IMR-90 (cell line): ENCODE measurements at regions not wholly inside any gene's neighbourhood (a gene's known extent, or its start where the extent isn't known, plus 50 kb on each side); places are given as distances from the start of the nearest gene placed in this dataset.

Experiments used
- ATAC-seq: fragments of 200-7000 bp; cut with Tn5 transposase; 2 replicates; pipeline ENCODE4 v1.9.1; 2020; ENCODE audit warnings: low read depth, mild to moderate bottlenecking, moderate library complexity
- BruUV-seq: library from RNA; stranded (reverse); fragments of 400-500 nt; replicated peaks from 2 replicates; lab custom pipeline; 2021; lab: Mats Ljungman, UMichigan
- CTCF ChIA-PET: fragments of 300-600 bp; formaldehyde crosslinking; extraction: SDS; loops from one replicate; lab custom pipeline; 2021; ENCODE audit warnings: antibody characterized with exemption; lab: Yijun Ruan, JAX
- POLR2A ChIA-PET: fragments of 300-600 bp; sonication (Branson Sonifier 250); formaldehyde crosslinking; loops from one replicate; lab custom pipeline; 2022; ENCODE audit warnings: antibody characterized with exemption; ENCODE audit not compliant: unreplicated experiment; lab: Charles Lee
- DNase-seq: peaks from one replicate; pipeline ENCODE4 v3.0.0; 2013
- H2AFZ ChIP-seq: replicated peaks from 2 replicates; pipeline ENCODE3; 2013; ENCODE audit warnings: low read length, mild to moderate bottlenecking; ENCODE audit not compliant: poor library complexity
- H2AK5ac ChIP-seq: 2 replicates; pipeline ENCODE4 v1.6.1; 2013; ENCODE audit warnings: low read depth, low read length, inconsistent platforms
- H2AK9ac ChIP-seq: replicated peaks from 2 replicates; pipeline ENCODE3; 2013; ENCODE audit warnings: mild to moderate bottlenecking, low read depth, low read length, moderate library complexity; ENCODE audit not compliant: poor library complexity
- H2BK120ac ChIP-seq: 2 replicates; pipeline ENCODE4 v1.6.1; 2013; ENCODE audit warnings: low read depth, low read length, inconsistent platforms
- H2BK15ac ChIP-seq: 3 replicates; pipeline ENCODE4 v1.6.1; 2013; ENCODE audit warnings: low read depth, low read length, inconsistent platforms
- H2BK20ac ChIP-seq: 2 replicates; pipeline ENCODE4 v1.6.1; 2013; ENCODE audit warnings: low read depth, mild to moderate bottlenecking, inconsistent platforms, low read length, moderate library complexity
- H2BK5ac ChIP-seq: 2 replicates; pipeline ENCODE4 v1.6.1; 2013; ENCODE audit warnings: mild to moderate bottlenecking, low read depth, low read length, inconsistent platforms; ENCODE audit not compliant: poor library complexity, severe bottlenecking
- H3K14ac ChIP-seq: replicated peaks from 2 replicates; pipeline ENCODE4 v1.6.1; 2013; ENCODE audit warnings: low read depth, low read length, inconsistent platforms
- H3K18ac ChIP-seq: 2 replicates; pipeline ENCODE4 v1.6.1; 2013; ENCODE audit warnings: low read depth, low read length, control low read depth
- H3K23ac ChIP-seq: 2 replicates; pipeline ENCODE4 v1.6.1; 2013; ENCODE audit warnings: low read depth, low read length, inconsistent platforms
- H3K27ac ChIP-seq: 2 replicates; pipeline ENCODE4 v1.5.1; 2013; ENCODE audit warnings: mild to moderate bottlenecking, control low read depth, low read length; ENCODE audit not compliant: insufficient read depth
- H3K27me3 ChIP-seq: 2 replicates; pipeline ENCODE4 v1.6.1; 2013; ENCODE audit warnings: low read length; ENCODE audit not compliant: control insufficient read depth, insufficient read depth
- H3K36me3 ChIP-seq: 2 replicates; pipeline ENCODE4 v1.6.1; 2013; ENCODE audit warnings: low read length, mixed read lengths; ENCODE audit not compliant: control insufficient read depth, insufficient read depth
- H3K4ac ChIP-seq: 2 replicates; pipeline ENCODE4 v1.6.1; 2013; ENCODE audit warnings: low read depth, low read length, inconsistent platforms
- H3K4me1 ChIP-seq: 2 replicates; pipeline ENCODE4 v1.6.1; 2013; ENCODE audit warnings: low read length, mixed read lengths; ENCODE audit not compliant: control insufficient read depth, insufficient read depth
- H3K4me2 ChIP-seq: 2 replicates; pipeline ENCODE4 v1.6.1; 2013; ENCODE audit warnings: low read depth, mild to moderate bottlenecking, control low read depth, low read length, moderate library complexity
- H3K4me3 ChIP-seq: 2 replicates; pipeline ENCODE4 v1.5.1; 2013; ENCODE audit warnings: low read depth, mild to moderate bottlenecking, control low read depth, low read length, moderate library complexity; ENCODE audit not compliant: insufficient read depth
- H3K56ac ChIP-seq: 2 replicates; pipeline ENCODE4 v1.6.1; 2013; ENCODE audit warnings: low read length, inconsistent platforms; ENCODE audit not compliant: insufficient read depth; ENCODE audit errors: extremely low read depth
- H3K79me1 ChIP-seq, 2 experiments: 2 replicates each; pipeline ENCODE4 v1.6.1; 2013; ENCODE audit warnings: low read length in 2 of 2, inconsistent platforms in 1 of 2, low read depth in 1 of 2
- H3K9ac ChIP-seq: 2 replicates; pipeline ENCODE4 v1.6.1; 2013; ENCODE audit warnings: low read depth, low read length, control low read depth
- H3K9me1 ChIP-seq: 2 replicates; pipeline ENCODE4 v1.6.1; 2013; ENCODE audit warnings: low read length, inconsistent platforms; ENCODE audit not compliant: insufficient read depth
- H3K9me3 ChIP-seq: 2 replicates; pipeline ENCODE4 v1.6.1; 2013; ENCODE audit warnings: low read length; ENCODE audit not compliant: control insufficient read depth, insufficient read depth
- H4K20me1 ChIP-seq: 2 replicates; pipeline ENCODE4 v1.6.1; 2013; ENCODE audit warnings: low read length, inconsistent platforms; ENCODE audit not compliant: insufficient read depth
- H4K5ac ChIP-seq: 2 replicates; pipeline ENCODE4 v1.6.1; 2013; ENCODE audit warnings: mild to moderate bottlenecking, low read depth, low read length, control low read depth
- H4K8ac ChIP-seq, 2 experiments: 2 replicates each; pipeline ENCODE4 v1.6.1; 2013; ENCODE audit warnings: low read depth in 2 of 2, low read length in 2 of 2, control low read depth in 1 of 2, inconsistent platforms in 1 of 2
- H4K91ac ChIP-seq: 2 replicates; pipeline ENCODE4 v1.6.1; 2013; ENCODE audit warnings: low read depth, low read length, inconsistent platforms; ENCODE audit not compliant: insufficient read depth
- ELK1 ChIP-seq: fragments of 150-350 bp; IDR thresholded peaks from 2 replicates; pipeline ENCODE4 v1.6.1; 2016; ENCODE audit warnings: low read depth, mild to moderate bottlenecking, low read length, moderate library complexity, borderline replicate concordance
- WGBS, 2 experiments: methylation state at CpG; one replicate each; pipeline versions ENCODE4 v1.1.5 to v1.1.7; 2013; ENCODE audit warnings: missing lambda C conversion rate in 2 of 2; ENCODE audit not compliant: insufficient read length in 1 of 2; ENCODE audit errors: extremely low coverage in 2 of 2; 5-methylcytosine and 5-hydroxymethylcytosine counted together
- dilution Hi-C: fragments of 300-500 bp; cut with HindIII; formaldehyde crosslinking; loops from one replicate; pipeline ENCODE4 v1.14.3; 2018; ENCODE audit warnings: low sequenced_read_pairs; ENCODE audit not compliant: unreplicated experiment
- in situ Hi-C: fragments of 300-500 bp; cut with MboI; formaldehyde crosslinking; loops from 3 replicates; pipeline ENCODE4 v1.14.3; 2019; ENCODE audit warnings: low sequenced_read_pairs, inconsistent platforms, mixed read lengths
- intact Hi-C: fragments of 100-400 bp; cut with micrococcal nuclease; formaldehyde crosslinking; loops from 2 replicates; pipeline ENCODE4 v1.10.0; 2022

GRCh38 chr15:31570591-31570990 lies 244.0 kb downstream of the KLF13 start:
- Histone ChIP-seq H3K4ac (no peak overlapping the region), H4K8ac (no peak overlapping the region), H3K4me1 (0 out of 2 replicates have a peak, but pooled peaks cover 1% of the 10 kb centered on the region), H2AK9ac (no peak overlapping the region), H2BK20ac (no peak overlapping the region), H3K4me2 (no peak overlapping the region), H2AK5ac (no peak overlapping the region), H3K56ac (no peak overlapping the region), H3K23ac (no peak overlapping the region), H4K5ac (no peak overlapping the region), H3K36me3 (no peaks in the 10 kb centered on the region), H2BK120ac (no peak overlapping the region), H3K27ac (no peak overlapping the region), H3K79me1 (no peaks in the 10 kb centered on the region), H3K27me3 (no peaks in the 10 kb centered on the region; the same call in 1 of the 2 replicates), H3K18ac (no peak overlapping the region), H2AFZ (no peak overlapping the region), H3K14ac (no peak overlapping the region), H2BK15ac (no peak overlapping the region), H3K4me3 (no peak overlapping the region), H3K9ac (no peak overlapping the region), H3K9me1 (no peaks in the 10 kb centered on the region), H2BK5ac (no peak overlapping the region), H4K20me1 (no peaks in the 10 kb centered on the region), H4K91ac (no peak overlapping the region), H3K9me3 (peaks cover 3% of the 10 kb centered on the region; the same call in 1 of the 2 replicates)
- POLR2A ChIA-PET: no interaction called here
- dilution Hi-C loops (no loop called here), in situ Hi-C loops (no loop called here), intact Hi-C loops (loop anchor here (2.0 kb wide), 1 partner anchor 296 kb away; no protein-coding TSS in a partner anchor)
- ATAC-seq: no peak
- no TSS peak for BruUV-seq
- TF ChIP-seq ELK1: no peak
- no peak for DNase-seq
- WGBS, 2 experiments: 80% methylated on average over 2 of the region's 11 CpGs; no CpG with 5 or more reads in 1 of the 2 experiments
- CTCF ChIA-PET: no interaction called here
